ENCODE measurements at regions not wholly inside any gene's neighbourhood (a gene's known extent, or its start where the extent isn't known, plus 50 kb on each side); places are given as distances from the start of the nearest gene placed in this dataset.

- TF ChIP-seq EZH2phosphoT487 (IDR thresholded peaks at IDR 0.05; ENCODE audit: low read depth, severe bottlenecking, unreplicated experiment) (no peak), EZH2 (IDR thresholded peaks at IDR 0.05; ENCODE audit: borderline replicate concordance) (no peak), CTCF (IDR thresholded peaks at IDR 0.05; ENCODE audit: poor library complexity) (no peak)
Observed at GRCh38 chr13:84973661-84974060, 825.6 kb downstream of the SLITRK6 start.
